Heart left ventricle (tissue), 13 donors: ENCODE measurements at regions not wholly inside any gene's neighbourhood (a gene's known extent, or its start where the extent isn't known, plus 50 kb on each side); places are given as distances from the start of the nearest gene placed in this dataset.

Experiments used
- POLR2A ChIP-seq, 2 donors: fragments of 450-650 bp; IDR thresholded peaks; one replicate each; pipeline ENCODE4 v1.6.1; 2017; ENCODE audit warnings: antibody characterized with exemption in 2 of 2, mild to moderate bottlenecking in 2 of 2, moderate library complexity in 2 of 2
- TF ChIP-seq, protein P1 (sequence below), 12 donors: fragments of 200-600 bp; sonication (generic) in 4 of 12; IDR thresholded peaks; one replicate each; pipeline versions ENCODE4 v1.5.0 to v1.8.0; 2018 to 2022; ENCODE audit warnings: antibody characterized with exemption in 12 of 12, mild to moderate bottlenecking in 5 of 12
- donor health status: ischemic (EF 13 %, LVEDD 7.1; RV severe dilation, severe dysfunction).
- donor health status: DM: no; HTN: yes; CAD: no.
- donor health status: DM: no; HTN: no; CAD: no.
- donor health status: ischemic (EF 25% LVEDD 6.9; RV normal size, moderate dysfunction).
- donor health status: ischemic (EF 25% LVEDD 5.7; RV mildly dilated, moderate dysfunction).
- donor health status: ischemic (EF 35%, LVEDD 5.7; RV mildly dilated, moderate dysfunction).
- donor health status: nonischemic (EF 11% LVEDD 7.7; RV severe dilation, severe dysfunction).
- donor health status: DM: yes; HTN: yes; CAD: no.
- donor health status: PGD.
- donor health status: ischemic (EF 29% LVEDD 5.4; RV normal size, mild dysfunction).
- donor health status: nonischemic (EF 23%, LVEDD 6.1; RV moderate dilation, normal function).

DNA sequence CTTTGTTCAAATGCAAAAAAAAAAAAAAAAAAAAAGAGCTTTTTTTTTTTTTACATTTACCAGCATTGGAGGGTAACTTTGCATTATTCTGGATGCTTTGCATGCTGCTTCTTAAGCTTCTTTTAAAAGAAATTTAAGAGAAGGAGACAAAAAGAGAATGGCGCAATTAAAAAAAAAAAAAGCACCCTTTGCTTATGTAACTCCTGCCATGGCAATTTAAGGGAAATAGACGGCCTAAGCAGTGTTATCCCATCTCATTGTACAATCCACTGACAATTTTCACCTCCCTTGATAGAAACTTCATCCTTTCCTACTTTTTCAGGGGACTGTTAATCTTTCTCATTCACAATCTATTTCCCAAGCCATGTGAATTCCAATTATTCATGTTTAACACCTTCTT, 129.8 kb downstream of the KCTD12 start:
- TF ChIP-seq, protein P1, sequence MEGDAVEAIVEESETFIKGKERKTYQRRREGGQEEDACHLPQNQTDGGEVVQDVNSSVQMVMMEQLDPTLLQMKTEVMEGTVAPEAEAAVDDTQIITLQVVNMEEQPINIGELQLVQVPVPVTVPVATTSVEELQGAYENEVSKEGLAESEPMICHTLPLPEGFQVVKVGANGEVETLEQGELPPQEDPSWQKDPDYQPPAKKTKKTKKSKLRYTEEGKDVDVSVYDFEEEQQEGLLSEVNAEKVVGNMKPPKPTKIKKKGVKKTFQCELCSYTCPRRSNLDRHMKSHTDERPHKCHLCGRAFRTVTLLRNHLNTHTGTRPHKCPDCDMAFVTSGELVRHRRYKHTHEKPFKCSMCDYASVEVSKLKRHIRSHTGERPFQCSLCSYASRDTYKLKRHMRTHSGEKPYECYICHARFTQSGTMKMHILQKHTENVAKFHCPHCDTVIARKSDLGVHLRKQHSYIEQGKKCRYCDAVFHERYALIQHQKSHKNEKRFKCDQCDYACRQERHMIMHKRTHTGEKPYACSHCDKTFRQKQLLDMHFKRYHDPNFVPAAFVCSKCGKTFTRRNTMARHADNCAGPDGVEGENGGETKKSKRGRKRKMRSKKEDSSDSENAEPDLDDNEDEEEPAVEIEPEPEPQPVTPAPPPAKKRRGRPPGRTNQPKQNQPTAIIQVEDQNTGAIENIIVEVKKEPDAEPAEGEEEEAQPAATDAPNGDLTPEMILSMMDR (IDR thresholded peaks at IDR 0.05), result no peak
- TF ChIP-seq POLR2A (IDR thresholded peaks at IDR 0.05), result no peak
